ENCODE measurements at regions not wholly inside any gene's neighbourhood (a gene's known extent, or its start where the extent isn't known, plus 50 kb on each side); places are given as distances from the start of the nearest gene placed in this dataset.

DNA sequence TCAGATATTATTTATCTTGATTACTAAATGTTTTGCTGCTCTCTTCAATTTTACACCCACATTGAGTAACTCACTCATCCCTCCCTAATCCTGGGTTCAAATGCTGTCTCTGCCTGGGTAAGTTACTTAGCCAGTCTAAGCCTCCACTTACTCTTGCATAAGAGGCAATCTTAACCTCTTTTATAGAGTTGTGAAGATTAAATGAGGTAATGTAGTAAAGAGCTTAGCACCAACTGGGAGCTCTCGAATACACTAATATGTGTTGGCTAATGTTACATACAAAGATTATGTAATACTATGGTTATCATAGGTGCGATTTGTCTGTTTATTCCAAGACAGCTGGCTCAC, 134.4 kb upstream of the STMND1 start:
- TF ChIP-seq, protein P1, sequence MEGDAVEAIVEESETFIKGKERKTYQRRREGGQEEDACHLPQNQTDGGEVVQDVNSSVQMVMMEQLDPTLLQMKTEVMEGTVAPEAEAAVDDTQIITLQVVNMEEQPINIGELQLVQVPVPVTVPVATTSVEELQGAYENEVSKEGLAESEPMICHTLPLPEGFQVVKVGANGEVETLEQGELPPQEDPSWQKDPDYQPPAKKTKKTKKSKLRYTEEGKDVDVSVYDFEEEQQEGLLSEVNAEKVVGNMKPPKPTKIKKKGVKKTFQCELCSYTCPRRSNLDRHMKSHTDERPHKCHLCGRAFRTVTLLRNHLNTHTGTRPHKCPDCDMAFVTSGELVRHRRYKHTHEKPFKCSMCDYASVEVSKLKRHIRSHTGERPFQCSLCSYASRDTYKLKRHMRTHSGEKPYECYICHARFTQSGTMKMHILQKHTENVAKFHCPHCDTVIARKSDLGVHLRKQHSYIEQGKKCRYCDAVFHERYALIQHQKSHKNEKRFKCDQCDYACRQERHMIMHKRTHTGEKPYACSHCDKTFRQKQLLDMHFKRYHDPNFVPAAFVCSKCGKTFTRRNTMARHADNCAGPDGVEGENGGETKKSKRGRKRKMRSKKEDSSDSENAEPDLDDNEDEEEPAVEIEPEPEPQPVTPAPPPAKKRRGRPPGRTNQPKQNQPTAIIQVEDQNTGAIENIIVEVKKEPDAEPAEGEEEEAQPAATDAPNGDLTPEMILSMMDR (conservative IDR thresholded peaks at IDR 0.05; ENCODE audit: low read depth, low read length), result no peak
- TF ChIP-seq CEBPB (IDR thresholded peaks at IDR 0.05; ENCODE audit: low read depth, low read length) (no peak), CHD1 (IDR thresholded peaks at IDR 0.05; ENCODE audit: low read depth, low read length) (no peak), BHLHE40 (IDR thresholded peaks at IDR 0.05; ENCODE audit: low read depth, low read length) (no peak), RAD21 (IDR thresholded peaks at IDR 0.05; ENCODE audit: low read length) (no peak), MAZ (IDR thresholded peaks at IDR 0.05; ENCODE audit: borderline replicate concordance, low read depth, low read length) (no peak), RCOR1 (IDR thresholded peaks at IDR 0.05; ENCODE audit: insufficient replicate concordance, low read length) (no peak), MXI1 (IDR thresholded peaks at IDR 0.05; ENCODE audit: borderline replicate concordance, low read depth, low read length) (no peak), NFE2L2 (IDR thresholded peaks at IDR 0.05; ENCODE audit: low read depth, low read length) (no peak)
